Prostate gland (tissue), 1 donor: ENCODE measurements at regions not wholly inside any gene's neighbourhood (a gene's known extent, or its start where the extent isn't known, plus 50 kb on each side); places are given as distances from the start of the nearest gene placed in this dataset.

Experiments
- POLR2A ChIP-seq: fragments of 450-650 bp; IDR thresholded peaks from one replicate; pipeline ENCODE4 v1.6.1; 2016; ENCODE audit warnings: antibody characterized with exemption, mild to moderate bottlenecking
- POLR2AphosphoS5 ChIP-seq: sonication (generic); formaldehyde crosslinking; IDR thresholded peaks from one replicate; pipeline ENCODE4 v1.6.1; 2017; ENCODE audit warnings: antibody characterized with exemption

GRCh38 chr3:8286086-8286485, 215.5 kb upstream of the LMCD1 start:
- TF ChIP-seq POLR2AphosphoS5 (no peak), POLR2A (no peak)
